SU-DHL-6 (cell line): ENCODE measurements at regions not wholly inside any gene's neighbourhood (a gene's known extent, or its start where the extent isn't known, plus 50 kb on each side); places are given as distances from the start of the nearest gene placed in this dataset.

Source experiments
- H2AFZ ChIP-seq: fragments of 200-600 bp; sonication (generic); 2 replicates; pipeline ENCODE4 v1.6.1; 2014; ENCODE audit warnings: low read depth, mild to moderate bottlenecking, moderate library complexity, mixed read lengths, antibody characterized with exemption, low read length; ENCODE audit not compliant: severe bottlenecking
- H3F3A ChIP-seq: fragments of 200-600 bp; shearing (Covaris generic); 2 replicates; pipeline ENCODE4 v1.6.0; 2016; ENCODE audit warnings: antibody characterized with exemption, mild to moderate bottlenecking; ENCODE audit not compliant: insufficient read depth
- H3K27ac ChIP-seq: fragments of 200-600 bp; sonication (generic); 2 replicates; pipeline ENCODE4 v1.5.1; 2016; ENCODE audit warnings: low read depth, mild to moderate bottlenecking, low read length, moderate library complexity, mixed read lengths
- H3K27me3 ChIP-seq: fragments of 200-600 bp; sonication (generic), shearing (Covaris generic); 2 replicates; pipeline ENCODE4 v1.6.0; 2014; ENCODE audit warnings: mild to moderate bottlenecking, low read length
- H3K36me3 ChIP-seq: fragments of 200-600 bp; sonication (generic); 2 replicates; pipeline ENCODE4 v1.6.1; 2014; ENCODE audit warnings: mild to moderate bottlenecking, low read length, mixed read lengths
- H3K4me2 ChIP-seq: fragments of 300-600, 200-600 bp; shearing (Covaris generic), sonication (generic); 2 replicates; pipeline ENCODE4 v1.6.0; 2014; ENCODE audit warnings: low read length, low read depth, mild to moderate bottlenecking; ENCODE audit not compliant: poor library complexity, severe bottlenecking
- H3K4me3 ChIP-seq: fragments of 200-600 bp; sonication (generic); 2 replicates; pipeline ENCODE4 v1.5.1; 2014; ENCODE audit warnings: antibody characterized with exemption, low read length, mild to moderate bottlenecking, mixed read lengths; ENCODE audit not compliant: insufficient read depth, poor library complexity, severe bottlenecking
- H3K79me2 ChIP-seq: fragments of 200-600 bp; sonication (generic); 2 replicates; pipeline ENCODE4 v1.6.1; 2014; ENCODE audit warnings: mild to moderate bottlenecking, low read length, moderate library complexity; ENCODE audit not compliant: insufficient read depth
- H3K9ac ChIP-seq: fragments of 200-600 bp; sonication (generic); 2 replicates; pipeline ENCODE4 v1.7.0; 2014; ENCODE audit warnings: mild to moderate bottlenecking, low read length
- H3K9me2 ChIP-seq: fragments of 200-600 bp; sonication (generic); replicated peaks from 2 replicates; pipeline ENCODE4 v1.6.1; 2014; ENCODE audit warnings: low read length; ENCODE audit not compliant: insufficient read depth
- H3K9me3 ChIP-seq: fragments of 200-600 bp; sonication (generic); 2 replicates; pipeline ENCODE4 v1.6.1; 2014; ENCODE audit warnings: low read length, mixed read lengths; ENCODE audit not compliant: insufficient read depth
- H4K20me1 ChIP-seq: fragments of 200-600 bp; sonication (generic); 2 replicates; pipeline ENCODE4 v1.6.1; 2014; ENCODE audit warnings: low read depth, mild to moderate bottlenecking, antibody characterized with exemption, low read length, moderate library complexity, mixed read lengths
- CTCF ChIP-seq: fragments of 200-600 bp; sonication (generic); IDR thresholded peaks from one replicate; pipeline ENCODE4 v1.5.1; 2017; ENCODE audit warnings: antibody characterized with exemption, mild to moderate bottlenecking, low read length, moderate library complexity; ENCODE audit not compliant: insufficient read depth, poor library complexity, severe bottlenecking
- EZH2phosphoT487 ChIP-seq: fragments of 200-600 bp; sonication (generic), shearing (Covaris generic); conservative IDR thresholded peaks from 2 replicates; pipeline ENCODE4 v1.6.1; 2018; ENCODE audit warnings: mild to moderate bottlenecking, antibody characterized with exemption, low read length, moderate library complexity, mixed read lengths

DNA sequence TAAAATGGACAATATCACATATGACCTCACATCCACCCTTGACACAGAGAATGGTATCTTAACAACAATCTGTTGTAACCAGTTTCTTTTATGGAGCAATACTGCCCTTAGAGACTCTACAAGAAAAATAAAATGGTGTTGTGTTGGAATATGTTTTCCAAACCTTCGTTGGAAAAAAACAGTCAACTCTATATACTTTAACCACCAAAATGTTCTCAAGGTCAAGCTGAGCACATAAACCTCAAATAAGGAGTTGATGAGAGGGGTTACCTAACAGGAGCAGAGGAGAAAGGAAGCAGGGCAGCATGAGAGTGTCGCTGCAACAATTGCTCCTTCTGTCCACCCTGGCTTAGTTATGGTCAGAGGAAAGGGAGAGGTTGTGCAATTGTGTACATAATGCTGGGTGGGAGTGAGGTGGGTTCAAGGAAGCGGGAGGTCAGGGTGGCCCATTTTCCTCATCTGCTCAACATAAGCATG, 179.2 kb upstream of the BMP4 start:
- Histone ChIP-seq H3K27me3 (no peaks in the 10 kb centered on the region), H3K9ac (no peak overlapping the region), H3K9me3 (no peaks in the 10 kb centered on the region), H3K4me3 (no peak overlapping the region), H4K20me1 (no peaks in the 10 kb centered on the region), H3K4me2 (no peak overlapping the region), H3K36me3 (no peaks in the 10 kb centered on the region), H2AFZ (no peak overlapping the region), H3K9me2 (no peaks in the 10 kb centered on the region), H3F3A (no peaks in the 10 kb centered on the region), H3K27ac (no peak overlapping the region), H3K79me2 (no peaks in the 10 kb centered on the region)
- TF ChIP-seq EZH2phosphoT487 (no peak), CTCF (no peak)

GRCh38 chr14:54136894-54137613, 180.4 kb upstream of the BMP4 start:
- H3K4me2 ChIP-seq: no peak overlapping the region
- no peaks in the 10 kb centered on the region for H3K79me2 ChIP-seq
- H3K9me2 ChIP-seq: no peaks in the 10 kb centered on the region
- no peak overlapping the region for H3K27ac ChIP-seq
- no peaks in the 10 kb centered on the region for H3K36me3 ChIP-seq
- no peaks in the 10 kb centered on the region for H3F3A ChIP-seq
- H3K4me3 ChIP-seq: no peak overlapping the region
- no peaks in the 10 kb centered on the region for H4K20me1 ChIP-seq
- no peaks in the 10 kb centered on the region for H3K9me3 ChIP-seq
- TF ChIP-seq EZH2phosphoT487 (no peak), CTCF (no peak)
- H3K9ac ChIP-seq: no peak overlapping the region
- no peaks in the 10 kb centered on the region for H3K27me3 ChIP-seq
- no peak overlapping the region for H2AFZ ChIP-seq

GRCh38 chr14:54137614-54137961, 181.0 kb upstream of the BMP4 start:
- Histone ChIP-seq H3K4me2 (no peak overlapping the region), H3K9me3 (no peaks in the 10 kb centered on the region), H3K9ac (no peak overlapping the region), H3K36me3 (no peaks in the 10 kb centered on the region), H3F3A (no peaks in the 10 kb centered on the region), H4K20me1 (no peaks in the 10 kb centered on the region), H2AFZ (no peak overlapping the region), H3K27ac (no peak overlapping the region), H3K27me3 (no peaks in the 10 kb centered on the region), H3K9me2 (no peaks in the 10 kb centered on the region), H3K79me2 (no peaks in the 10 kb centered on the region), H3K4me3 (no peak overlapping the region)
- TF ChIP-seq EZH2phosphoT487 (no peak), CTCF (no peak)
